Spleen (tissue), 11 donors: ENCODE measurements at regions not wholly inside any gene's neighbourhood (a gene's known extent, or its start where the extent isn't known, plus 50 kb on each side); places are given as distances from the start of the nearest gene placed in this dataset.

Experiments
- DNase-seq: peaks from one replicate; pipeline ENCODE4 v3.0.0-alpha.2; 2020
- H3K27ac ChIP-seq, 8 donors: fragments of 200-600 bp; sonication (generic) in 7 of 8; 1 replicate in 4 of 8; 2 replicates in 4 of 8; pipeline versions ENCODE4 v1.5.0 to v1.8.0; 2016 to 2021; ENCODE audit warnings: inconsistent platforms in 4 of 8, mild to moderate bottlenecking in 4 of 8, moderate library complexity in 1 of 8
- H3K27me3 ChIP-seq, 7 donors: fragments of 200-600 bp; sonication (generic) in 6 of 7; replicated peaks in 1 of 7; 1 replicate in 4 of 7; 2 replicates in 3 of 7; pipeline versions ENCODE4 v1.5.0 to v1.8.0; 2016 to 2021; ENCODE audit warnings: inconsistent platforms in 3 of 7, mild to moderate bottlenecking in 1 of 7
- H3K36me3 ChIP-seq, 6 donors: fragments of 200-600 bp; sonication (generic) in 5 of 6; 1 replicate in 4 of 6; 2 replicates in 2 of 6; pipeline versions ENCODE4 v1.5.0 to v1.8.0; 2016 to 2021; ENCODE audit warnings: inconsistent platforms in 2 of 6
- H3K4me1 ChIP-seq, 6 donors: fragments of 200-600 bp; sonication (generic) in 5 of 6; 1 replicate in 3 of 6; 2 replicates in 3 of 6; pipeline versions ENCODE4 v1.5.0 to v1.8.0; 2016 to 2021; ENCODE audit warnings: inconsistent platforms in 3 of 6
- H3K4me3 ChIP-seq, 8 donors: fragments of 200-600 bp; sonication (generic) in 7 of 8; 1 replicate in 4 of 8; 2 replicates in 4 of 8; pipeline versions ENCODE4 v1.5.0 to v1.8.0; 2016 to 2021; ENCODE audit warnings: inconsistent platforms in 4 of 8, mild to moderate bottlenecking in 4 of 8, moderate library complexity in 2 of 8
- H3K9me3 ChIP-seq, 8 donors: fragments of 200-600 bp; sonication (generic) in 7 of 8; 1 replicate in 4 of 8; 2 replicates in 4 of 8; pipeline versions ENCODE4 v1.5.0 to v1.8.0; 2016 to 2021; ENCODE audit warnings: inconsistent platforms in 4 of 8
- CTCF ChIP-seq, 11 experiments: fragments of 200-600 bp in 7 of 11; fragments of 450-650 bp in 4 of 11; sonication (generic) in 4 of 11; IDR thresholded peaks in 8 of 11; conservative IDR thresholded peaks in 3 of 11; 1 replicate in 7 of 11; 2 replicates in 4 of 11; pipeline versions ENCODE4 v1.4.0 to v1.8.0; 2016 to 2021; ENCODE audit warnings: antibody characterized with exemption in 11 of 11, inconsistent platforms in 4 of 11, mild to moderate bottlenecking in 1 of 11
- POLR2A ChIP-seq, 3 donors: fragments of 450-650 bp; IDR thresholded peaks; one replicate each; pipeline ENCODE4 v1.5.1; 2017; ENCODE audit warnings: antibody characterized with exemption in 3 of 3, mild to moderate bottlenecking in 1 of 3
- POLR2AphosphoS5 ChIP-seq, 3 donors: sonication (generic); formaldehyde crosslinking; IDR thresholded peaks; one replicate each; pipeline ENCODE4 v1.5.1; 2017; ENCODE audit warnings: antibody characterized with exemption in 3 of 3
- WGBS, 5 donors: extraction: QIAGEN DNeasy Blood & Tissue Kit in 3 of 5; methylation state at CpG; one replicate each; pipeline versions ENCODE4 v1.1.5 to v1.1.7; 2013 to 2018; 5-methylcytosine and 5-hydroxymethylcytosine counted together
- intact Hi-C: fragments of 100-400 bp; cut with DNase I; formaldehyde crosslinking; loops from one replicate; pipeline ENCODE4 v1.15.0; 2023; ENCODE audit warnings: low total_unique reads
- donor health status: healthy with polysubstance abuse.
- donor health status: DM: no; HTN: no; CAD: no; lungs with moderate emphysema.
- donor health status: DM: no; HTN: no; CAD: no.
- donor health status: Bipolar disorder and iron deficiency.
- donor health status: healthy.
- donor health status: DM: no; HTN: no; CAD: no.
- donor health status: DM: yes; HTN: yes; CAD: no.

GRCh38 chr14:62269204-62269603 is 507.0 kb downstream of the SNAPC1 start:
- Histone ChIP-seq H3K27ac (no peak overlapping the region), H3K27me3 (no peaks in the 10 kb centered on the region), H3K4me1 (no peaks in the 10 kb centered on the region), H3K9me3 (no peaks in the 10 kb centered on the region), H3K4me3 (no peak overlapping the region), H3K36me3 (no peaks in the 10 kb centered on the region)
- no peak for TF ChIP-seq POLR2AphosphoS5 (IDR thresholded peaks at IDR 0.05)
- TF ChIP-seq CTCF (IDR thresholded peaks at IDR 0.05 in 8 of 11, conservative IDR thresholded peaks at IDR 0.05 in 3 of 11): no peak
- TF ChIP-seq POLR2A (IDR thresholded peaks at IDR 0.05): no peak
- intact Hi-C loops: no loop called here
- DNase-seq: no peak
- 75 to 91% (median 80%) methylated on average over 6 of the region's 6 CpGs for WGBS, 5 donors

- Histone ChIP-seq H3K9me3 (no peaks in the 10 kb centered on the region), H3K27me3 (no peaks in the 10 kb centered on the region), H3K4me3 (no peak overlapping the region), H3K27ac (no peak overlapping the region), H3K36me3 (no peaks in the 10 kb centered on the region), H3K4me1 (no peaks in the 10 kb centered on the region)
- intact Hi-C loops: no loop called here
- 70 to 93% (median 86%) methylated on average over 1 of the region's 1 CpG for WGBS, 5 donors
- no peak for DNase-seq
- TF ChIP-seq POLR2AphosphoS5 (IDR thresholded peaks at IDR 0.05) (no peak), POLR2A (IDR thresholded peaks at IDR 0.05) (no peak), CTCF (IDR thresholded peaks at IDR 0.05 in 8 of 11, conservative IDR thresholded peaks at IDR 0.05 in 3 of 11) (no peak)
Measured at GRCh38 chr14:62270236-62270635, 508.0 kb downstream of the SNAPC1 start.

GRCh38 chr14:62280366-62280765 is 518.1 kb downstream of the SNAPC1 start:
- intact Hi-C loops: no loop called here
- no peak for DNase-seq
- TF ChIP-seq CTCF (IDR thresholded peaks at IDR 0.05 in 8 of 11, conservative IDR thresholded peaks at IDR 0.05 in 3 of 11) (no peak), POLR2A (IDR thresholded peaks at IDR 0.05) (no peak), POLR2AphosphoS5 (IDR thresholded peaks at IDR 0.05) (no peak)
- no peak overlapping the region for H3K27ac ChIP-seq
- H3K4me3 ChIP-seq: no peak overlapping the region
- no peaks in the 10 kb centered on the region for H3K27me3 ChIP-seq
- peaks cover 0 to 11% (median 0%) of the 10 kb centered on the region in 8 donors for H3K9me3 ChIP-seq
- H3K4me1 ChIP-seq: no peaks in the 10 kb centered on the region
- no peaks in the 10 kb centered on the region for H3K36me3 ChIP-seq

- H3K4me1 ChIP-seq: no peaks in the 10 kb centered on the region
- no peak overlapping the region for H3K4me3 ChIP-seq
- peaks cover 0 to 11% (median 0%) of the 10 kb centered on the region in 8 donors for H3K9me3 ChIP-seq
- no peak for TF ChIP-seq POLR2A (IDR thresholded peaks at IDR 0.05)
- TF ChIP-seq POLR2AphosphoS5 (IDR thresholded peaks at IDR 0.05): no peak
- no peak for TF ChIP-seq CTCF (IDR thresholded peaks at IDR 0.05 in 8 of 11, conservative IDR thresholded peaks at IDR 0.05 in 3 of 11)
- no peaks in the 10 kb centered on the region for H3K27me3 ChIP-seq
- H3K36me3 ChIP-seq: no peaks in the 10 kb centered on the region
- WGBS, 5 donors: 79 to 90% (median 86%) methylated on average over 4 of the region's 4 CpGs
- no peak for DNase-seq
- intact Hi-C loops: no loop called here
- H3K27ac ChIP-seq: no peak overlapping the region
Measured at GRCh38 chr14:62283837-62284236, 521.6 kb downstream of the SNAPC1 start.
